ENCODE measurements at regions not wholly inside any gene's neighbourhood (a gene's known extent, or its start where the extent isn't known, plus 50 kb on each side); places are given as distances from the start of the nearest gene placed in this dataset.
"Not testable (repeated sequence)": the region's sequence is repeated elsewhere in the genome, so short reads cannot be mapped to it uniquely, and the experiment has no call there.

DNA sequence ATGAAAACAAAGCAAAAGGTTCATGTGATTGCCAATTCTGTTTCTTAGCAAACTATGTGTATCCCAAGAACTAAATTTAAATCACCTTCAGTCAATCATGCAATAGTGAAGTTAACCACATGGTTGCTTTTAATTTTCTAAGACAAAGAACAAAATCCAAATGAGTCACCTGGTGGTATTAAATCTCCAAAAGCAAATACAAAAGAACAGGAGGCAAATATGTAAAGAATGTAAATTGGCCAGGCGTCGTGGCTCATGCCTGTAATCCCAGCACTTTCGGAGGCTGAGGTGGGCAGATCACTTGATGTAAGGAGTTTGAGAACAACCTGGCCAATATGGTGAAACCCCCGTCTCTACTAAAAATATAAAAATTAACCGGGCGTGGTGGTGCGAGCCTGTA lies 54.2 kb upstream of the PIK3R4 start:
- H3K4me3 Mint-ChIP-seq (ENCODE audit: unreplicated experiment), result no peak overlapping the region
- TF ChIP-seq, protein P1, sequence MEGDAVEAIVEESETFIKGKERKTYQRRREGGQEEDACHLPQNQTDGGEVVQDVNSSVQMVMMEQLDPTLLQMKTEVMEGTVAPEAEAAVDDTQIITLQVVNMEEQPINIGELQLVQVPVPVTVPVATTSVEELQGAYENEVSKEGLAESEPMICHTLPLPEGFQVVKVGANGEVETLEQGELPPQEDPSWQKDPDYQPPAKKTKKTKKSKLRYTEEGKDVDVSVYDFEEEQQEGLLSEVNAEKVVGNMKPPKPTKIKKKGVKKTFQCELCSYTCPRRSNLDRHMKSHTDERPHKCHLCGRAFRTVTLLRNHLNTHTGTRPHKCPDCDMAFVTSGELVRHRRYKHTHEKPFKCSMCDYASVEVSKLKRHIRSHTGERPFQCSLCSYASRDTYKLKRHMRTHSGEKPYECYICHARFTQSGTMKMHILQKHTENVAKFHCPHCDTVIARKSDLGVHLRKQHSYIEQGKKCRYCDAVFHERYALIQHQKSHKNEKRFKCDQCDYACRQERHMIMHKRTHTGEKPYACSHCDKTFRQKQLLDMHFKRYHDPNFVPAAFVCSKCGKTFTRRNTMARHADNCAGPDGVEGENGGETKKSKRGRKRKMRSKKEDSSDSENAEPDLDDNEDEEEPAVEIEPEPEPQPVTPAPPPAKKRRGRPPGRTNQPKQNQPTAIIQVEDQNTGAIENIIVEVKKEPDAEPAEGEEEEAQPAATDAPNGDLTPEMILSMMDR (IDR thresholded peaks at IDR 0.05), result no peak
- peaks cover 3% of the 10 kb centered on the region for H3K27me3 Mint-ChIP-seq (ENCODE audit: low read depth)
- peaks cover 10% of the 10 kb centered on the region for H3K9me3 Mint-ChIP-seq (ENCODE audit: low read depth)
- DNase-seq (ENCODE audit: low spot score), result no peak
- H3K27ac Mint-ChIP-seq (ENCODE audit: unreplicated experiment), result no peak overlapping the region
- H3K4me1 Mint-ChIP-seq (ENCODE audit: low read depth), result no peaks in the 10 kb centered on the region
- no peaks in the 10 kb centered on the region for H3K36me3 Mint-ChIP-seq (ENCODE audit: low read depth)

DNA sequence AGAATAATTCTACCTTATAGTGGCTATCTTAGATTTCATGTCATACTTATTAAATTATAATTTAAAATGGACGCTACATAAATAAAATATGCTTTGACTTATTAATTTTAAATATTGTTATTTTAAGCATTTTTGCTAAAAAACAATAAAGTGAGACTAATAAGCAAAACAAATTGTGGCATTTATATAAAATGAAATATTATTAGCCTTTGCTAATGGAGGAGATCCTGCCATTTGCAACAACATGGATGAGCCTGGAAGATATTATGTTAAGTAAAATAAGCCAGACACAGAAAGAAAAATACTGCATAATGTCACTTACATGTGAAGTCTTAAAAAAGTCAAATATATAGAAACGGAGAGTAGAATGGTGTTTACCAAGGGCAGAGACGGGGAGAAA lies 54.8 kb upstream of the PIK3R4 start:
- H3K4me1 Mint-ChIP-seq (ENCODE audit: low read depth), result no peaks in the 10 kb centered on the region
- H3K27me3 Mint-ChIP-seq (ENCODE audit: low read depth), result peaks cover 3% of the 10 kb centered on the region
- TF ChIP-seq, protein P1 (IDR thresholded peaks at IDR 0.05), result no peak
- H3K4me3 Mint-ChIP-seq (ENCODE audit: unreplicated experiment), result no peak overlapping the region
- DNase-seq (ENCODE audit: low spot score), result no peak
- no peaks in the 10 kb centered on the region for H3K36me3 Mint-ChIP-seq (ENCODE audit: low read depth)
- H3K27ac Mint-ChIP-seq (ENCODE audit: unreplicated experiment), result no peak overlapping the region
- H3K9me3 Mint-ChIP-seq (ENCODE audit: low read depth), result peaks cover 11% of the 10 kb centered on the region

DNA sequence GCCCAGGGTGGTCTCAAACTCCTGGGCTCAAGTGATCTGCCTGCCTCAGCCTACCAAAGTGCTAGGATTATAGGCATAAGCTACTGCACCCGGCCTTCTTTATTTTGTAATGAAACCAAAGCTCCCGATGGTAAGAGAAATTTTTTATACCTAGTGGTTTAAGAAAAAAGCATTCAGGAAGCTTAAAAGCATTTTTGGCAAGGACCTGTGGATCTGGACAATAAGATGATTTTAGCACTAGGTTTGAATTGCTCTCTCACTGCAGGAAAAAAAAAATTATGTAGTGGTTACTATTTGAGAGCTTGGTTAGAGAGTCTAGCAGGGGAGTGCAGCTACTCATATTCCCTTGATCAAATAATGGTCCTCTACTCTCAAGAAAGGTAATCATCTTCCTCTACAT lies 64.9 kb upstream of the PIK3R4 start:
- no peak for DNase-seq (ENCODE audit: low spot score)
- peaks cover 6% of the 10 kb centered on the region for H3K27me3 Mint-ChIP-seq (ENCODE audit: low read depth)
- TF ChIP-seq, protein P1 (IDR thresholded peaks at IDR 0.05), result no peak
- H3K27ac Mint-ChIP-seq (ENCODE audit: unreplicated experiment), result no peak overlapping the region
- no peak overlapping the region for H3K4me3 Mint-ChIP-seq (ENCODE audit: unreplicated experiment)
- H3K36me3 Mint-ChIP-seq (ENCODE audit: low read depth), result no peaks in the 10 kb centered on the region
- H3K4me1 Mint-ChIP-seq (ENCODE audit: low read depth), result no peaks in the 10 kb centered on the region
- H3K9me3 Mint-ChIP-seq (ENCODE audit: low read depth), result peaks cover 11% of the 10 kb centered on the region

DNA sequence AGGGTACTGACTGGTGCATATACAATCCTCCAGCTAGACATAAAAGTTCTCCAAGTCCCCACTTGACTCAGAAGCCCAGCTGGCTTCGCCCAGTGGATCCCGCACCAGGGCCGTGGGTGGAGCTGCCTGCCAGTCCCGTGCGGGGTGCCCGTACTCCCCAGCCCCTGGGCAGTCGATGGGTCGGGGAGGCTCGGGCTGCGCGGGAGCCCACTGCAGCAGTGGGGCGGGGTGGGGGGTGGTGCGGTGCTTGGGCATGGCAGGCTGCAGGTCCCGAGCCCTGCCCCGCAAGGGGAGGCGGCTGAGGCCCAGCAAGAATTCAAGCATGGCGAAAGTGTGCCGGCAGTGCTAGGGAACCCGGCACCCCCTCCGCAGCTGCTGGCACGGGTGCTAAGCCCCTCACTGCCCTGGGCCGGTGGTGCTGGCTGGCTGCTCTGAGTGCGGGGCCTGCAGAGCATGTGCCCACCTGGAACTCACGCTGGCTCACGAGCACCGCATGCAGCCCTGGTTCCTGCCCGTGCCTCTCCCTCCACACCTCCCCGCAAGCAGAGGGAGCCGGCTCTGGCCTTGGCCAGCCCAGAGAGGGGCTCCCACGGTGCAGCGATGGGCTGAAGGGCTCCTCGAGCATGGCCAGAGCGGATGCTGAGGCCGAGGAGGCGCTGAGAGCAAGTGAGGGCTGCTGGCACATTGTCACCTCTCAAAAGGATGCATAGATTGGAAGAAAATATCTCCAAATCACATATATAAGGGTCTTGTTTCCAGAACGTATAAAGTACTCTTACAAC lies 68.3 kb upstream of the PIK3R4 start:
- H3K27me3 Mint-ChIP-seq (ENCODE audit: low read depth), result peaks cover 15% of the 10 kb centered on the region
- peak; percentile 92 for DNase-seq (ENCODE audit: low spot score)
- TF ChIP-seq, protein P1 (IDR thresholded peaks at IDR 0.05), result no peak
- no peaks in the 10 kb centered on the region for H3K4me1 Mint-ChIP-seq (ENCODE audit: low read depth)
- H3K27ac Mint-ChIP-seq (ENCODE audit: unreplicated experiment), result no peak overlapping the region
- H3K4me3 Mint-ChIP-seq (ENCODE audit: unreplicated experiment), result no peak overlapping the region
- no peaks in the 10 kb centered on the region for H3K36me3 Mint-ChIP-seq (ENCODE audit: low read depth)
- peaks cover 11% of the 10 kb centered on the region for H3K9me3 Mint-ChIP-seq (ENCODE audit: low read depth)

DNA sequence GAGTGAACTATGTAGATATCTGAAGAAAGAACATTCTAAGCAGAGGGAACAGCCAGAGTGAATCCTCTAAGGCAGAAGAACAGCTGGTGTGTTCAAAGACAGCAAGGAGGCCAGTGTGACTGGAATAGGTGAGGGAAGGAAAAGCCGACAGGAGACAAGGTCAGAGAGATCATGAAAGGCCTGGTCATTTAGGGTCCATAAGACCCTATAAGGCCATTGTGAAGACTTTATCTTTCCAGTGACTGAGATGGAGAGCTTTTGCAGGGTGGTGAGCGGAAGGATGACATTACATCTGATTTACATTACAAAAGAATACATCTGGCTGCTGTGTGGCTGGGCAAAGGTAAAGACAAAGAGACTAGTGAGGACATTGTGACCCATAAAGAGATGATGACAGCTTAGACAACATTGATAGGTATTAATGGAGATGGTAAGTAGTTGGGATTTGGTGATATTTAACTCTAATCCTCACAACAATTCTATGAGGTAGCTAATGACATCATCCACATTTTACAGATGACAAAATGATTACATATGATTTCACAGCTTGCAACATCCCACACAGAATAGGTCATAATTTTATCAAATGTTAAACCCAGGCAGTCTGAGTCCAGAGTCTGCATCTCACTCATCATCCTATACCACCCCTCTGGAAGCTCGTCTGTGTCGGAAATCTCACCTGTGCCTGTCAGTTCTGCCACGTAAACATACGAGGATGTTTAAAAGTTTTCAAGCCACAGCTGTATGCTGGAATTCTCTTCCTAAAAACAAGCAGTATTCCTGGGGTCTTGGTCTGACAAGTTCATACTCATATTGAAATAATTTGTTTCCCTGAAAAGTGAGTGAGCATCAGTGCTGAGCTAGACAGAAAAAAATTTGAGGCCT lies 70.2 kb upstream of the PIK3R4 start:
- TF ChIP-seq, protein P1 (IDR thresholded peaks at IDR 0.05), result no peak
- Mint-ChIP-seq H3K4me3 (ENCODE audit: unreplicated experiment) (no peak overlapping the region), H3K9me3 (ENCODE audit: low read depth) (peaks cover 7% of the 10 kb centered on the region), H3K36me3 (ENCODE audit: low read depth) (no peaks in the 10 kb centered on the region), H3K27me3 (ENCODE audit: low read depth) (peaks cover 23% of the 10 kb centered on the region), H3K4me1 (ENCODE audit: low read depth) (no peaks in the 10 kb centered on the region), H3K27ac (ENCODE audit: unreplicated experiment) (no peak overlapping the region)
- DNase-seq (ENCODE audit: low spot score), result no peak

DNA sequence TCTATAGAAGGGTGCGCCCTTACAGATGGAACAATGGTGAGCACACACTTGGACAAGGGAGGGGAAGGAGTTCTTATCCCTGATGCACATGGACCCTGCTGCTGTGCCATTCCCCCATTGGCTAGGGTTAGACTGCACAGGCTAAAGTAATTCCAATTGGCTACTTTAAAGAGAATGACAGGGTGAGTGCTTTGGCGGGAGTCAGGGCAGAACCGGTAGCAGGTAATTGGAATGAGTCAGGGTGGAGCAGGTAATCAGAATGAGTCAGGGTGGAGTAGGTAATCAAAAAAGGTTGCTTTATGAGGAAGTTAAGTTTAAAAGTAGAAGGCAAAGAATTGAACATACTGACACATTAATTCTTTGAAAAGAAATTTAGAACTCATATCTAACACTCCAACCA lies 71.4 kb upstream of the PIK3R4 start:
- H3K36me3 Mint-ChIP-seq (ENCODE audit: low read depth); H3K27ac Mint-ChIP-seq (ENCODE audit: unreplicated experiment); DNase-seq (ENCODE audit: low spot score); H3K9me3 Mint-ChIP-seq (ENCODE audit: low read depth); H3K4me1 Mint-ChIP-seq (ENCODE audit: low read depth); H3K4me3 Mint-ChIP-seq (ENCODE audit: unreplicated experiment): not testable (repeated sequence)
- peaks cover 23% of the 10 kb centered on the region for H3K27me3 Mint-ChIP-seq (ENCODE audit: low read depth)

Data from chondrocyte (in vitro differentiated cells).